ENCODE measurements at regions not wholly inside any gene's neighbourhood (a gene's known extent, or its start where the extent isn't known, plus 50 kb on each side); places are given as distances from the start of the nearest gene placed in this dataset.

DNA sequence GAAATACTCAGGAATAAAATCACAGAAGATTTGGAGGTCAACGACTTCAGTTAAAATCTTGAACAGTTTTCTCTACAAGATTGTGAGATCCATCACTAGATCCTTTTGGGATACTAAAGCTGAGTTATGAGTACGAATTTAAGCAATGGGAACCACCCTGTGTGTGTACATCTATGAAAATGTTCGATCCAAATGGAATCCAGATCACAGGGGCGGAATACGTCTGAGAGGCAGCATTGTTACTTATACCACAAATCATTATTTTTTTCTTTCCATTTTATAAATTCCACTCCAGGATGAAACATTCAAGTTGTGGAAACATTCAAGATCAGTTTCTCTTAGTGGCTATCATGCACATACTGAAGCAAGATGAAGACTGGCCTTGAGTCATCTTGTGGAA, 239.3 kb upstream of the PAPPA start:
- no peak for DNase-seq

DNA sequence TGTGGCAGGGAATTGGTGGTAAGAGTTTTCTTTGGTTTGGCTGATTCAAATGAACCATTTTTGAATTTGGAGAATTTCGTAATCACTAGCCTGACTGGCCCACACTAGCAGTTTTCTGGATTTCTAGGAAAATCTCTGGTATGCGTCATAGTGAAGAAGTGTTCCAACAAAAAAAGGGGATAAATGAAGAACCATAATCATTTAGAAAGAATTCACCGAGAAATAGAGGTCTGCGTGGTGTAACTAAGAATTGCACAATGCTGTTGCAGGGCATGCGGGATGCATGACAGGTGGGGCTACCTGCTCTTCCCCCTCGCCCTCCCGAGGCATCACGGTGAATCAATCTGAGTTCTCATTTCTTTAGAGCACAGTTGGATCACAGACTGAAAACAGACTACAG, 232.3 kb upstream of the PAPPA start:
- DNase-seq, result no peak

DNA sequence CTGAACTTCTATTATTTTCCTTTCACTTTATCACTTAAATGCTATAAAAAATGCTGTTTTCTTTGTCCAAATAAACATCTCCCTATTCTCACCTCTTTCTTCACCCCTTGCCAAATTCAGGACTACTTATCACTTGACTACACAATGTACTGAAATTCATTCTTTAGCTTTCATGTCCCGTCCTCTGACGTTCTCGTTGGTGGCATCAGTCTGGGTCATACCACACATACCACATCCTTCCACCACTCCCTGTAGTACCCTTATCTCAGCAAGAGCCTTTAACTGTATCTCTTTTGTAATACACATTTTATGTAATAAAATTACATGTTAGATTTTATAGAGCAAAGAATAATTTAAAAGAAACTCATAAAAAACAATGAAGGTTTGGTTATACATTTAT, 231.1 kb upstream of the PAPPA start:
- no peak for DNase-seq

DNA sequence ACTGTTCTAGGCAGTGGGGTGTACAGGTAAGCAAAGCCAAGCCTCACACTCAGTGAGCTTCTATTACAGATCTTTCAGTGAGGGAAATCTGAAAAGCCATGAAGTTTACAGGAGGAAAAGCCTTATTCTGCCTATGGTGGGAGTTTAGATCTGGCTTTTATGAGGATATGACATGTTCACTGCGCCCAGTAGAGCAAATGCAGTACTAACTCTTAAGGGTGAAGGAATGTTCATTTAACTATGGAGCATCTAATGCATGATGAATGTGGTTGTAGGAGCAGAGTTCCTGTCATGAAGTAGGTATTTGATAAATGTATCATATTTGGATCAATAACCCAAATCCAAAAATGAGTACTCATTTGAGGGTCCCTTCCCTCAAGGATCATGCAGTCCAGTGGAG, 230.2 kb upstream of the PAPPA start:
- DNase-seq, result no peak

DNA sequence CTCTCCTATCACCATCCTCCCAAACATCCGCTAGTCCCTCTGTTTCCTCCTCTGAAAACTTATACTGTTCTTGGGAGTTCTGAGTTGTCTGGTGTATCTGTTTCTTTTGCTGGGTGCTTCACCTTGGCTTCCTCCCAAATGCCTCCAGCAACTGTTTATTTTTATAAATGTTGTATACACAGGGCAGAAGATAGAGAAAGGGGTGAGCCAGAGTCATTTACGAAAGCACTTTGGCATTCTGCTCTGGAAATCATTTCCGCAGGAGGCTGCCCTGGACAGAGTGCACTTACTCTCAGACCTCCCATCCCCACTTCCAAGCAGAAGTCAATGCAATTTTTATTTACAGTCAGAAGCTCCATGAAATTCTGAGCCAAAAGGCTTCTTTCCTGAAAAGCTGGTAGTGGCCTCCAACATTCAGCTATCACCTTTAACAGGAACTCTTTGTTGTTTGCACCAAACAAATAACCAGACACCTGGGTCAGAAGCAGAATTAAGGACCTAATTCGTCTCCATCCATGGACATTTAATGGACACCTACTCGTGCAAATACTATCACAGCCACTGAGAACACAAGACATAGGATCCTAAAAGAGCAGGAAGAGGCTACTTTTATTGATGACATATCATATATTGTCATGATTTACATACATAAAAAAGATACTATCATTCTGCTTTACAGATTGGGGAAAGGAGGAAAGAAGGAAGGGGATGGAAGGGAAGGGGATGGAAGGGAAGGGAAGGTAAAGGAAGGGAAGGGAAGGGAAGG, 229.5 kb upstream of the PAPPA start:
- DNase-seq, result no peak

DNA sequence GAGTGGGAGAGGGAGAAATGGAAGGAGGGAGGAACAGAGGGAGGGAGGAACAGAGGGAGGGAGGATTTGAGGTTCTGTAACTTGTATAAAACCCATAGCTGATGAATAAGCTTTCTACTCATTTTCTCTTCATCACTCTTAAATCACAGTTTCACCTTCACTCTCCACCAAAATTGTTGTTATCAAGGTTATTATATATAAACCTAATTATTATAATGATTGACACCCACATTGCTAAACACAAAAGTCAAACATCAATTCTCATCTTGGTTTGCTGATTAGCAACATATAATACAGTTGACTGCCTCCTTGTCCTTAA, 229.0 kb upstream of the PAPPA start:
- DNase-seq, result no peak

DNA sequence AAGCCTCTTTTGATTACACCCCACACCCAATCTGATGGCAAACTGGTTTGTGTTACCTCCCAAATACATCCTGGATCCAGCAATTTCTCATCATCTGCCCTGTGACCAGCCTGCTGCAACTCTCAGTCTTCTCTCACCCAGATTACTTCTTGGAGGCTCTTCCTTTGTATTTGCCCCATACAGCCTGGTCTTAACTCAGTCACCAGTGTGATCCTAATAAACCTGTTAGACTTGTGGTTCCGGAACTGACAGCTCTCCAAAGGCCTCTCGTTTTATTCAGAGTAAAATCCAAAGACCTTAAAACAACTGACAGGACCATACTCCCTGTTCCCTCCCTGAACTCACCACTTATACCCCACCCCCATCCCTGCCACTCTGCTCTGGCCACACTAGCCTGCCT, 228.2 kb upstream of the PAPPA start:
- no peak for DNase-seq

DNA sequence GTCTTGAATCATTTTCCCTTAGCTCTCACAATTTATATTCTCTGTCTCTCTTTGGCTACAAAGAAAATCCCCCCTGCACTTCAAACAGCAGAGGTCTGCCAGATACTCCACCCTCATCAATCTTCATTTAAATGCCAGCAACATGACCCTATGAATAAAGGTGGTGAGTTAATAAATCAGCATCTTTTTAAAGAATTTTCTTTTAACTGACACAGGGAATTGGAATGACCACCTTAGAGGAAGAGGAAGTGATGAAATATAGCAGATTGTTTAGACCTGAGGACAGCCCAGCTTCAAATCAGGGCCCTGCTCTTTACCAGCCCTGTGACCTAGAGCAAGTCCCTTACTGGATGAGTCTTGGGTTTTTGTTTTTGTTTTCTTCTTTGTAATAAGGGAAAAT, 223.1 kb upstream of the PAPPA start:
- DNase-seq, result no peak

DNA sequence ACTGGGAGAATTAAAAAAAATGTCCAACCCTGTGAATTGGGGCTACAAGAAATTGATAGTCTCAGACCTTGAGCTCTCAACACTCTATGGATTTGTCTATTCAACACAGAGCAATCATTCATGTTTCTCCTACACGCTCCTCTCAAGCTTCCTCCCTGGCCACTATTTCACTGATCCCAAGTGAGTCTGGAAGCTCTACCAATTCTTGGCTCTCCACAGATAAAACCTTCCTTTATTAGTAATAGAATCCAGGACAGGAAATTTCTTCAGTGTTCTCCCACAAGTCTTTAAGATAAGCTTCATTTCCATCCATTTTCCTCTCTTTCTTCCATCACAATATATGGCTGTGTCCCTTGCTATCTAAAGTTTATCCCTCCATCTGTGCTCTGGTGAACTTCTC, 215.1 kb upstream of the PAPPA start:
- no peak for DNase-seq

DNA sequence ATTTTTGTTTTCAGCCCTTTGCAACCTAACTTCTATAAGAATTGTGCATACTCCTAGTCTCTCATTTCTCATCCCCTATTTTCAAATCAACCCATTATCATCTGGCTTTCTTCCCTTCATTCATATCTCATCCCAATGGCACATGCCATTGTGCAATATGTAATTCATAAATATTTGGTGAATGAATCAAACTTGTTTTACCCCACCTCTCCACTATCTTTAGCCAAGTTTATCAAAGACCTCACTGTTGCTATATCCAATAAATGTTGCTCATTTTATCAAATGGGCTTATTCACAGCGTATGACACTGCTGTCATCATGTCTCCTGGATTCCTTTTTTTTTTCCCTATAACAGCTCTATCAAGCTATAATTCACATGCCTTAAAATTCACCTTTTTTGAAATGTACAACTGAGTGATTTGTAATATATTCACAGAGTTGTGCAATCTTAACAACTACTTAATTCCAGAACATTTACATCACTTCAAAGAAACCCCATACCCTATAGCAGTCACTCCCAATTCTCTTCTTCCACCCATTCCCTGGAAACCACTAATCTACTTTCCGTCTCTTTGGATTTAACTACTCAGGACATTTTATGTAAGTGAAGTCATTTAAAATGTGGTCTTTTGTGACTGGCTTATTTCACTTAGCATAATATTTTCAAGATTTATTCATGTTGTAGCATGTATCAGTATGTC, 214.4 kb upstream of the PAPPA start:
- DNase-seq, result no peak

DNA sequence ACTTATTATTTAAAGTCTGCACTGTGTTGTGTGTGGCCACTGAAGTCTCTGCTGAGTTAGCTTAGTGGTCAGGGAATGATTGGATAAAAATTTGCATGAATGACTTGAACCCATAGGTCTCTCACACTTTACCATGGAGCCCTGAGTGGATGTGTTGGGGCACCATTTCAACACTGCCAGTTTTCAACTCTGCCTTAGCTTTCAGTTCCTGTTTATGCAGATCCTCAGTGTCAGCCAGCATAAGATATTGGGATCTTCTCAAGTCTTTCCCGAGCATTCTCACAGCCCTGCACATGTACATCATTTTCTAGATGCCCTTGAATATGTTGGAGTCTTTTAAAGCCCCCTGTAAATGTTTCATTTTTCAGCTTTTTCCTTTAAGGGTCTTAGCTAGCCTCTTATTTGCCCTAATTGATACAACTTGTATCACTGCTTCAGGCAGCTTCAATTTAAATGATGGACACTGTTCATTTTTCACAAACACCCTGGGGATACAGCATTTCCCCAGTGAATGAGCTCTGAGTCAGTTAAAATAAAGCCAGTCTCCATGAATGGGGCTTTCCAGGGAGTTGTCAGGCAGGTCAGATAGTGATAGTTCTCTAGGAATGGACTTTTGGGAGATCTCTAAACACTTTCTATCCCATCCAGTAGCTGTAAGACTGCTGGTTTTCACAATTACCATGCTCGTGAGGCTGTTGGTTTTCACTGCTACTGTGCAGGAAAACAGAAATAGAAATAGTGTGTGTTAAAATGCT, 211.9 kb upstream of the PAPPA start:
- DNase-seq, result no peak

DNA sequence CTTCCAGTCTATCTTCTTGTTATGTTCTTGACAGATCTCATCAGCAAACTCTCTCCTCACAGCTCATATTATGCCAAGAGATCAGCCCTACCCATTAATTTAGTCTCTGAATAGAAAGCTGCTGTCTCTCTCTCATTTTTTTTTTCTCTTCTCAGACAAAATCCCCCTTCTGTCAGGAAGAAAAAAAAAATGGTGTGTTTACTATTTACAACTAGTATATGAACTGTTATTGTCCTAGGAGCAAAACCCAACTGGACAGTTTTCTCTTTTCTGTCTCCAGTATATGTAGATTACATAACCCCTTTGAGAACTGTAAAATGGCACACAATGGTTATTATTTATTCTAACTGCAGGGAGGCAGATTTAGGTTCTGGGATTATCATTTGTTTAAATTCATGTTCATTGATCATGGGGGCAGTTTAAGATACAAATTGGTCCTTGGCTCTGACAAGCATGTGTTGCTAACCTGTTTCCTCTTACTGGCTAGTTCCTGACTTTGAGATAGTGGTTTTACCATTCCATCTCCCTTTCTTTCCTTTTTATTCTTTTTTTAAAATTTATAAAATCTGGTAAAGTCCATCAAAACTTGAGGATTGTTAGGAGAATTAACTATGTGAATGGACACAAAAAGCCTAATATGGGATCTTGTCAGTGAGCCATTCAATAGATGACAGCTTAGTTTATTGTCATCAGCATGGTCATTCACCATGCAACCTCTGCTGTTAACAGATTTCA, 210.0 kb upstream of the PAPPA start:
- DNase-seq, result no peak

DNA sequence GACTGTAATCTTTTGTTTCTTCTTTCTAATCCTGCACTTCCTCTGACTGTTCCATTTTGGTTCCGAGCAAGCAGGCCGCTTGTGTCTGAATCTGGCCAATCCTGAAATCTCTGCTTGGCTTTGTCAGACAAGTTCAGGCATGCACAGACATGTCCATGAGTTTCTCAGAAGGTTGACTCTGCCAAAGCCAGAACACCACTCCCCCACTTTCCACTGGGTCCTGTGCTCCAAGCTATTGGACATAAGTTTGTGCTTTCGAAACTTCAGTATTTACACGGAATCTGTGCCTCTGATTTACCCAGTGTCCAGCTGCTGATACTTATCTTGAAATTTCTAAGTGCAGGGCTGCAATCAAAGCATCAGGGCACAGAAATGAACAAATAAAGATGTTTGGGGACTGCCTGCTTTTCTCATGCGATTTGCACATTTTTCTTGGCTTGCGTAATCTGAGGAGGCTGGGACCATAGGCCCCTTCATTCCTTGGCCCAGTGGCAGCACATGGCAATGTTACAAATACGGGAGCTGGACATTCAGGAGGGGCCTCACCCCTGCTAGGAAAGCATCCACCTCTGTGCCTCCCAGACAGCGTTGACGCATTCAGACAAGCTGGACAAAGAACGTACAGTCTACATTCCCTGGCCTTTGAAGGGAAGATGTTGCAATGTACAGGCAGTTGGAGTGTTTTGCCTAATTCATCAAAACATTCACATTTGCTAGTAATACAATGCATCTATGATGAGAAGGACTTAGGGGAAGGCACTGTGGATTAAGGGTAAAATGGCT, 209.2 kb upstream of the PAPPA start:
- no peak for DNase-seq

DNA sequence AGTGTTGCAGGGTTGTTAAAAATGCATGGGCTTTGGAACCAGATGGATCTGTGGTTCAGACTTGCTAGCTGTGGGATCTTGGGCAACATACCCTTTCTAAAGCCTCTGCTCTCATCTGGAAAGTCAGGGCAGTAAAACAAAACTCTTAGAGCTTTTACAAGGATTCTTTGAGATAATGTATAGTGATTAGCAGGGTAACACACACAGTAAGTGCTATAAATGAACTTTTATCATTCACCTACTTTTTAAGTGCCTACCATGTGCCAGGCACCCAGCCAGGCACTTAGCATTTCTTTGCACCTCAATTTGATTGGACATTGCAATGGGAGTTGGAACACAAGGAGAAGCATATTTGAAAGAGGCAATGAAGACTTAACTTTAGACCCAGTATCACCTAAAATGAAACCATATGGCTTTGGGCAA, 208.6 kb upstream of the PAPPA start:
- DNase-seq, result no peak

DNA sequence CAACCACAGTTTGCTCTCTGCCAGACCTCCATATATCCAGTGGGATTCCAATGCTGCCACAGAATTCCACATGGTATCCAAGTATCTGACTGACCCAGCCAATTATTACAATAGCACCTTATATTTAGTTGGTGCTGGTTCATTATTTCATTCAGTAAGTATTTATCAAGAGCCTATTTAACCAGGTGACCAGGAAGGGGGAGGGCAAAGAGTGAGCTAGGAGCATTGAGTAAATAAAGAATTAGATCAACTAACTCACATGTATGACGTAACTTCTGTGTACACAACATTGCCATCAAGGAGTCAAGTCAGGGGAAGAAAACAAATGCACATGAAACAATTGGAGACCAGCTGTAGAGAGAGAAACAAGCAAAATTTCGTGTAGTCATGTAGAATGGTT, 207.1 kb upstream of the PAPPA start:
- no peak for DNase-seq

DNA sequence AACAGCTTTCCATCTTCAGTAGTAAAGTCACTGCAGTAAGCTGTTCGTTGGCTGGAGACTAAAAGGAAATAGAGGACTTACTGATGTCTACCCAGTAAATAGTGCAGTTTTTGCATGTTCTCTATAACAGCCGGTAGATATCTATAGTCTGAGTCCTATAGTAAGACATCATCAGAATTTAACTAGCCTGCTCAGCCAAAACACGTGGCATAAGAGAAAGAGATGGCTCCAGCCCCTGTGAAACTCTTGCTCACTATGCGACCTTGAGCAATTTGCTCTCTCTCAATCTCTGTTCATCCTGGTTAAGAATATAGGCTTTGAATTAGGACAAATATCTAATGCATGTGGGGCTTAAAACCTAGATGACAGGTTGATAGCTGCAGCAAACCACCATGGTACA, 201.6 kb upstream of the PAPPA start:
- DNase-seq, result no peak

DNA sequence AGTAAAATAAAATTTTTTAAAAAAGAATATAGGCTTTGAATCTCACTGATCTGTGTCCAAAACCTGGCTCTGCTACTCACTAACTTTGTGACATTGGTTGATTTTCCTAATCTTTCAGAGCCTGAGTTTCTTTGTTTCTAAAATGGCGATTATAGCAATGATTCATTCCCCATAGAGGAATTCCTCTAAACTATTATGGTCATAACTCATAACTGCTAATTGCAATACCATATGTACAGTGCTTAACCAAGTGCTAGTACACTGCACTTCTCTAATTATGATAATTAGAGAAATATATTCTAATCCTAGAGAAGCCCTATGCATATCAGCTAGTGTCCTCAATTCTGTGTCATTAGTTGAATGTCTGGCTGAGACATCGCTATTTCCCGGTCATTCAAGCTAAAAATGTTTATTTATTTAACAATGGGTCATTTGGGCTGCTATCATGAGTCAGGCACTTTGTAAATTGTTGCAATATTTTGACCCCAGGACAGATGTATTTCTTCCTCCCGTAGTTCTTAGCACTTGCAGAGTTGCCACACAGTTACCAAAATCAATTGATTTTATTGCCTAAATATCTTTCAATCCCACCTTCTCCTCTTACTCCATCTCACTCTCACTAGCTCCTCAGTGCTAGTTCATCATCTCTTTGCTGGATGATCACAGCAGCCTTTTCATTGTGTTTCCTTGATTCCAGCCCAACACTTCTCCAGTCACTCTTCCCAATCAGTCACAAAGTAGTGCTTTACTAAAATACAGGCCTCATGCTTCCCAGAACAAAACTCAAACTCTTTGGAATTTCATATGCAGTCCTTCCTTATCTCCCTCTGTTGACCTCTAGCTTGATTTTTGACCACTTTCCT, 200.9 kb upstream of the PAPPA start:
- no peak for DNase-seq

DNA sequence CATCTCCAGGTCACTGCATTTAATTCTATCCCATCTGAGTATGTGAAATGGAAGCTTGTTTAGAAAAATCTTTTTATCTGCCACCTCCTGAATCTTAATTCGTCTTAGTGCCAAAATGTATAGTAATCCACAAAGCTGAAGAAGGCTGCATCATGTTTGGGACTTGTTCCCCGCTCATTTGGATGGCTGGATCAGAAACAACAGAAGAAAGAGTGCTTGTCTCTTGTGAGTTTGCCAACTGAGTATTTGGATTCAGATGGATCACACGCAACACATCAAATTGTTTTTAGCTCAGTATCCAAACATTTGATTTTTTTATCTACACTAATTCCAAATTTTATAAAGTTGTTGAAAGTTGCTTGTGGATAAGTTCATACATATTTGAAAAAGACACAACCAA, 197.2 kb upstream of the PAPPA start:
- DNase-seq, result no peak

DNA sequence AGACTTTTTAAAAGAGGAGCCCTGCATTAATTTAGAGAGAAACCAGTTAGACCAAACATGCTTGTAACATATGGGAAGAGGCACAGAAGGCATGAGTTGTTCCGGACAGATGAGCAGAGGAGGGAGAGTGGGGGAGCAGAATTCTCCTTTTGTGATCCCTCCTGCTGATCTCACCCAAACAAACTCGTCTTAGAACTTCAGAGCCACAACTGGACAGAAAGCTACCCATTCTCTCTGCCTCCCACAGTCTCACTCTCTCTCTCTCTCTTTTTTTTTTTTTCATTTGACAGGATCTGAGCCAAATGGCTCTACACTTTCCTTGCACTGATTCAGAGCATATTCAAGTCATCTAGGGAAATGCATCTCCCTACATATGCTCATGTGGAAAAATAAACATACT, 196.0 kb upstream of the PAPPA start:
- DNase-seq, result no peak

DNA sequence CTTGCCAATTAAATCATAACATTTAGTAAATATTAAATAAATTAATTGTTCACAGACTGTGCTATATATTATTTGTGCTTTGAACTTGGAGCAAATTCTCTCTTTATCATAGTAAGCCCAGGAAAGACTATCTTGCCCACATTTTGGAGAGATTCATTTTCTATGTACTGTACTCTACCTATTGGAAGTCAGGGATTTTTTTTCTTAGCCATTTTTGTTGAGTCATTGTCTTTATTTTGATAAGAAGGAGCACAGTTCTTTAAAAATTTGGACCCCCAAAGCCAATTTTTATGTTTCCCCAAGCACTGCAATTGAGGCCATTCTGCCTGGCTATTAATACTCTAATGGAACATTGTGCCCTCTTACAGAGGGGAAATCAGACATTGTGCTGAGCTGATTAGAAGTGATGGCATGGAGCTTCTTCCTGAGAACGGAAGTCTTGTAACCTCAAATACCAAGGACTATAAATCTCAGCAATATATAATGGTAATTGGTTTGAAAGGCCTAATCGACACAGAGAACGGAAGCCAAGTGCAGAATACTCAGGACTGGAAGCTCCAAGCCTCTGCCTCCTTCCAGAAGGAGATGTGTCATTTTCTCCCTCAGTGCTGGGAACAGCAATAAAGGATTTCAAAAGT, 188.8 kb upstream of the PAPPA start:
- DNase-seq, result no peak

DNA sequence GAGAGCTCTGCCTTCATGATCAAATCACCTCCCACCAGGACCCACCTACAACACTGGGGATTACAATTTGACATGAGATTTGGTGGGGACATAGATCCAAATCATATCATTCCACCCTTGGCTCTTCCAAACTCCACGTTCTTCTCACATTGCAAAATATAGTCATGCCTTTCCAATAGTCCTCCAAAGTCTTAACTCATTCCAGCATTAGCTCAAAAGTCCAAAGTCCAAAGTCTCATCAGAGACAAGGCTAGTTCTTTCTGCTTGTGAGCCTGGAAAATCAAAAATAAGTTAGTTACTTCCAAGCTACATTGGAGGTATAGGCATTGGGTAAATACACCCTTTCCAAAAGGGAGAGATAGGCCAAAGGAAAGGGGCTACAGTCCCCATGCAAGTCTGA, 186.9 kb upstream of the PAPPA start:
- DNase-seq, result no peak
